Medulla oblongata (tissue), 1 donor: ENCODE measurements at regions not wholly inside any gene's neighbourhood (a gene's known extent, or its start where the extent isn't known, plus 50 kb on each side); places are given as distances from the start of the nearest gene placed in this dataset.

Source experiments
- DNase-seq: peaks from one replicate; pipeline ENCODE4 v3.0.0-alpha.2; 2015; ENCODE audit errors: extremely low spot score

- DNase-seq, result no peak
Observed at GRCh38 chr6:166751051-166751595, 124.1 kb upstream of the RPS6KA2 start.

GRCh38 chr6:166750108-166750793 is 123.2 kb upstream of the RPS6KA2 start:
- DNase-seq, result no peak

- DNase-seq, result no peak
Observed at GRCh38 chr6:166749666-166750065, 122.6 kb upstream of the RPS6KA2 start.

GRCh38 chr6:166747644-166748595 is 120.9 kb upstream of the RPS6KA2 start:
- no peak for DNase-seq

- DNase-seq, result no peak
Observed at GRCh38 chr6:166745801-166746668, 119.0 kb upstream of the RPS6KA2 start.

GRCh38 chr6:166744223-166745134 is 117.4 kb upstream of the RPS6KA2 start:
- no peak for DNase-seq

GRCh38 chr6:166743406-166744222 is 116.6 kb upstream of the RPS6KA2 start:
- DNase-seq, result no peak

GRCh38 chr6:166742981-166743380 is 115.9 kb upstream of the RPS6KA2 start:
- no peak for DNase-seq

GRCh38 chr6:166739976-166740318 is 112.9 kb upstream of the RPS6KA2 start:
- DNase-seq, result no peak

GRCh38 chr6:166739117-166739975 is 112.3 kb upstream of the RPS6KA2 start:
- DNase-seq, result no peak

- no peak for DNase-seq
Observed at GRCh38 chr6:166738386-166739116, 111.5 kb upstream of the RPS6KA2 start.

- DNase-seq, result no peak
Observed at GRCh38 chr6:166737261-166737660, 110.2 kb upstream of the RPS6KA2 start.

GRCh38 chr6:166736634-166737033 is 109.6 kb upstream of the RPS6KA2 start:
- DNase-seq, result no peak

GRCh38 chr6:166733900-166734299 is 106.8 kb upstream of the RPS6KA2 start:
- no peak for DNase-seq

GRCh38 chr6:166729658-166730057 is 102.6 kb upstream of the RPS6KA2 start:
- DNase-seq, result no peak

GRCh38 chr6:166728884-166729530 is 102.0 kb upstream of the RPS6KA2 start:
- no peak for DNase-seq

GRCh38 chr6:166726201-166726600 is 99.2 kb upstream of the RPS6KA2 start:
- DNase-seq, result no peak

GRCh38 chr6:166725571-166725970 is 98.5 kb upstream of the RPS6KA2 start:
- no peak for DNase-seq
